Heart right ventricle (tissue), 16 donors: ENCODE measurements at regions not wholly inside any gene's neighbourhood (a gene's known extent, or its start where the extent isn't known, plus 50 kb on each side); places are given as distances from the start of the nearest gene placed in this dataset.

ENCODE experiments used
- ATAC-seq, 8 donors: fragments of 200-7000 bp; cut with Tn5 transposase; one replicate each; pipeline ENCODE4 v1.9.1; 2020; ENCODE audit warnings: mild to moderate bottlenecking in 8 of 8, moderate library complexity in 8 of 8, moderate number of reproducible peaks in 1 of 8
- DNase-seq, 2 donors: peaks; one replicate each; pipeline ENCODE4 v3.0.0-alpha.2; 2020
- H3K27ac ChIP-seq, 10 donors: fragments of 200-600 bp; sonication (generic) in 2 of 10; one replicate each; pipeline versions ENCODE4 v1.5.0 to v1.8.0; 2020 to 2022; ENCODE audit warnings: mild to moderate bottlenecking in 3 of 10
- H3K27me3 ChIP-seq, 7 donors: fragments of 200-600 bp; one replicate each; pipeline ENCODE4 v1.8.0; 2021 to 2022; ENCODE audit warnings: mild to moderate bottlenecking in 2 of 7
- H3K36me3 ChIP-seq, 9 donors: fragments of 200-600 bp; sonication (generic) in 1 of 9; one replicate each; pipeline versions ENCODE4 v1.5.0 to v1.8.0; 2020 to 2022; ENCODE audit warnings: mild to moderate bottlenecking in 2 of 9
- H3K4me1 ChIP-seq, 9 donors: fragments of 200-600 bp; sonication (generic) in 1 of 9; one replicate each; pipeline versions ENCODE4 v1.5.0 to v1.8.0; 2020 to 2022; ENCODE audit warnings: mild to moderate bottlenecking in 4 of 9
- H3K4me3 ChIP-seq, 10 donors: fragments of 200-600 bp; sonication (generic) in 2 of 10; one replicate each; pipeline versions ENCODE4 v1.5.0 to v1.8.0; 2020 to 2022; ENCODE audit warnings: mild to moderate bottlenecking in 7 of 10, moderate library complexity in 2 of 10
- H3K9me3 ChIP-seq, 11 donors: fragments of 200-600 bp in 10 of 11; sonication (generic) in 2 of 11; one replicate each; pipeline versions ENCODE4 v1.5.0 to v1.8.0; 2013 to 2022; ENCODE audit warnings: mild to moderate bottlenecking in 2 of 11, control low read depth in 1 of 11, moderate library complexity in 1 of 11
- WGBS, 2 donors: extraction: QIAGEN DNeasy Blood & Tissue Kit; methylation state at CpG; one replicate each; pipeline ENCODE4 v1.1.7; 2013; ENCODE audit warnings: inconsistent platforms in 1 of 2; 5-methylcytosine and 5-hydroxymethylcytosine counted together
- intact Hi-C, 10 donors: fragments of 100-400 bp; cut with DNase I; formaldehyde crosslinking; loops; one replicate each; pipeline versions ENCODE4 v1.11.1 to v1.14.2; 2022
- TF ChIP-seq, protein P1 (sequence below), 9 donors: fragments of 200-600 bp; sonication (generic) in 2 of 9; IDR thresholded peaks; one replicate each; pipeline versions ENCODE4 v1.5.0 to v1.8.0; 2021 to 2022; ENCODE audit warnings: antibody characterized with exemption in 9 of 9, mild to moderate bottlenecking in 5 of 9, moderate library complexity in 1 of 9
- donor health status: Arrhythmogenic right ventricular cardiomyopathy.
- donor health status: ischemic (EF 13 %, LVEDD 7.1; RV severe dilation, severe dysfunction).
- donor health status: healthy with polysubstance abuse.
- donor health status: DM: no; HTN: yes; CAD: no.
- donor health status: DM: no; HTN: no; CAD: no.
- donor health status: ischemic (EF 25% LVEDD 6.9; RV normal size, moderate dysfunction).
- donor health status: ischemic (EF 25% LVEDD 5.7; RV mildly dilated, moderate dysfunction).
- donor health status: healthy.
- donor health status: DM: yes; HTN: yes; CAD: no.
- donor health status: Ischemic cardiomyopathy.
- donor health status: ischemic (EF 35%, LVEDD 5.7; RV mildly dilated, moderate dysfunction).
- donor health status: nonischemic (EF 11% LVEDD 7.7; RV severe dilation, severe dysfunction).
- donor health status: DM: yes; HTN: yes; CAD: no.
- donor health status: PGD.
- donor health status: ischemic (EF 29% LVEDD 5.4; RV normal size, mild dysfunction).
- donor health status: nonischemic (EF 23%, LVEDD 6.1; RV moderate dilation, normal function).

DNA sequence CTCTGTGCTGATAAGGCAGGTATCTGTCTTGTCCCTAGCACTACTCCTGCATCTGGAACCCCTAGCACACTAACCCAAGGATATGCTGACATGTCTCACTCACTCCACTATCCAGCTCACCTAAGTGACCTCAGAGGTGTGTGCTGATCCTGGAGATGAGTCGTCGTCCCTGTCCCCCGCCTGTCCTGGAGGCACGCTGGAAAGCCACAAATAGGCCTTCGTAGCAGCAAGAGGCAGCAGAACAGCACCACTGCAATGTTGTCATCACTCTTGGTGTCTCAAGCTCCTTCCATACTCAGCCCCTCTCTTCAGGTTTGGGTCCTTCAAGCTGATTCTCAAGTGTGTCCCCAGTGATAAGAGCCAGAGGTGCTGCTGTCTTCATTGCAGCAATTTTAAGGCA, 73.0 kb upstream of the ITGA6 start:
- Histone ChIP-seq H3K4me3 (no peak overlapping the region), H3K36me3 (no peaks in the 10 kb centered on the region), H3K27me3 (no peaks in the 10 kb centered on the region), H3K4me1 (peaks cover 0 to 47% (median 26%) of the 10 kb centered on the region in 9 donors), H3K27ac (no peak overlapping the region), H3K9me3 (no peaks in the 10 kb centered on the region)
- TF ChIP-seq, protein P1, sequence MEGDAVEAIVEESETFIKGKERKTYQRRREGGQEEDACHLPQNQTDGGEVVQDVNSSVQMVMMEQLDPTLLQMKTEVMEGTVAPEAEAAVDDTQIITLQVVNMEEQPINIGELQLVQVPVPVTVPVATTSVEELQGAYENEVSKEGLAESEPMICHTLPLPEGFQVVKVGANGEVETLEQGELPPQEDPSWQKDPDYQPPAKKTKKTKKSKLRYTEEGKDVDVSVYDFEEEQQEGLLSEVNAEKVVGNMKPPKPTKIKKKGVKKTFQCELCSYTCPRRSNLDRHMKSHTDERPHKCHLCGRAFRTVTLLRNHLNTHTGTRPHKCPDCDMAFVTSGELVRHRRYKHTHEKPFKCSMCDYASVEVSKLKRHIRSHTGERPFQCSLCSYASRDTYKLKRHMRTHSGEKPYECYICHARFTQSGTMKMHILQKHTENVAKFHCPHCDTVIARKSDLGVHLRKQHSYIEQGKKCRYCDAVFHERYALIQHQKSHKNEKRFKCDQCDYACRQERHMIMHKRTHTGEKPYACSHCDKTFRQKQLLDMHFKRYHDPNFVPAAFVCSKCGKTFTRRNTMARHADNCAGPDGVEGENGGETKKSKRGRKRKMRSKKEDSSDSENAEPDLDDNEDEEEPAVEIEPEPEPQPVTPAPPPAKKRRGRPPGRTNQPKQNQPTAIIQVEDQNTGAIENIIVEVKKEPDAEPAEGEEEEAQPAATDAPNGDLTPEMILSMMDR (IDR thresholded peaks at IDR 0.05), result no peak
- ATAC-seq (no peak), DNase-seq (no peak)
- intact Hi-C loops, result loop anchor here in 1 of 10 donors (10.0 kb wide), 1 partner anchor 110 kb away; no protein-coding TSS in a partner anchor
- WGBS, 2 donors, result 69 to 85% methylated on average over 5 of the region's 5 CpGs

DNA sequence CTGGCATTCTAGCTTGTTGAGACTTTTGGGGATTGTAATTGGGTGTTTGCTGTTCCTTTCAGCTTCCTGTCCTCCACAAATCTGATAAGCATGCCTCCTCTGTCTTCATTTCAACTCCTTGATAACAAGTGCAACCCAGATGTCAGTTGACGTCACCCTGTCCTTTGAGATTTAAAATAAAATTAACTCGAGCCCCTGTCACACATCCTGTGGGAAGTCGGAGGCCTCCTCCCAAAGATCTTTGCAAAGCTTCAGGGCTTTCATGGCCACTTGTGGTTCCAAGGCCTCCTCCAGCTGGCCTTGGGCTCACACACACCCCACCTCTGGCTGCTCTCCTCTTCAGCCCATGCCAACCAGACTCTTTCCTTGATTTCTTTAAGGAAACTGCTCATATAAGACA, 69.9 kb upstream of the ITGA6 start:
- Histone ChIP-seq H3K4me3 (no peak overlapping the region), H3K36me3 (no peaks in the 10 kb centered on the region), H3K4me1 (peaks cover 0 to 42% (median 26%) of the 10 kb centered on the region in 9 donors), H3K27me3 (no peaks in the 10 kb centered on the region), H3K27ac (peak overlapping the region in 9 of 10 donors; percentile 24 to 80 (median 62)), H3K9me3 (no peaks in the 10 kb centered on the region)
- peak; percentile 67 to 91 (median 84) for ATAC-seq
- intact Hi-C loops, result loop anchor here in 2 of 10 donors (5.0 to 10.0 kb wide), 3 partner anchors 45 to 107 kb away; no protein-coding TSS in a partner anchor
- DNase-seq, result peak; percentile 19 to 65
- TF ChIP-seq, protein P1 (IDR thresholded peaks at IDR 0.05), result no peak
- 22 to 26% methylated on average over 3 of the region's 3 CpGs for WGBS, 2 donors

DNA sequence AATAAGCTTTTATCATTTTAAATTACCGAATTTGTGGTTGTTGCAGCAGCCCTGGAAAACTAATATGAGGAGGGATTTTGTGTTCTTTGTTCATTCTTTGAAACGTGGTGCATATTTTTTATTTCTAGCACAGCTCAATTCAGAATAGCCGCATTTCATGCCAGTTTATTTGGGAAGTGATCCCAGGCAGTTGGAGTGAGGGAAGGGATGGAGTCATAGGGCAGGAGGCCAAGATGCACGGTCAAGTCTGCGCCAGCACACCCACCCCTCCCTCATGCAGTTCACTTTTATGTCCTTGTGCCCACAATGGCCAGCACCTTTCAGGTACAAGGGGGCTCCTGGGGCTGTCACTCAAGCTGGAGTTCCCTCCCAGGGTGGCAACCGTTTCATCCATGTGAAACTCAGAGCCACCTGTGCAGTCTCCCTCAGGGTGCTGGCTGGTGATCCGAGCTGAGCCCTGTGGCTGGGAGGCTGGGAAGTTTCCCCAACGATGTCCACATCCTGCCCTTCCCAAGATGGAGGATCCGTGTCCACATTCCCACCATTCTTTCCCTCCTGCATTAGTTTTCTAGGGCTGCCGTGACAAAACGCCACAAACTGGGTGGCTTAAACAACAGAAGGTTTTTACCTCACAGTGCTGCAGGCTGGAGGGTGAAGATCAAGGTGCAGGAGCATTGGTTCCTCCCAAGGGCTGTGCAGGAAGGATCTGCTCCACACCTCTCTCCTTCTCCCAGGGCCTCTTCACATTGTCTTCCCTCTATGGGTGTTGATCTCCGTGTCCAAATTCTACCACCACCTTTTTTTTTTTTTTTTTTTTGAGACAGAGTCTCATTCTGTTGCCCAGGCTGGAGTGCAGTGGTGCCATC, 68.5 kb upstream of the ITGA6 start:
- ATAC-seq, result peak in 5 of 8 donors; percentile 18 to 55 (median 44)
- peak overlapping the region in 7 of 10 donors; percentile 56 to 80 (median 74) for H3K27ac ChIP-seq
- TF ChIP-seq, protein P1 (IDR thresholded peaks at IDR 0.05), result no peak
- peaks cover 0 to 42% (median 26%) of the 10 kb centered on the region in 9 donors for H3K4me1 ChIP-seq
- no peak for DNase-seq
- intact Hi-C loops, result loop anchor here in 2 of 10 donors (5.0 to 10.0 kb wide), 3 partner anchors 43 to 107 kb away; no protein-coding TSS in a partner anchor
- WGBS, 2 donors, result 54 to 61% methylated on average over 12 of the region's 12 CpGs
- H3K4me3 ChIP-seq, result no peak overlapping the region
- no peaks in the 10 kb centered on the region for H3K9me3 ChIP-seq
- H3K36me3 ChIP-seq, result no peaks in the 10 kb centered on the region
- no peaks in the 10 kb centered on the region for H3K27me3 ChIP-seq

DNA sequence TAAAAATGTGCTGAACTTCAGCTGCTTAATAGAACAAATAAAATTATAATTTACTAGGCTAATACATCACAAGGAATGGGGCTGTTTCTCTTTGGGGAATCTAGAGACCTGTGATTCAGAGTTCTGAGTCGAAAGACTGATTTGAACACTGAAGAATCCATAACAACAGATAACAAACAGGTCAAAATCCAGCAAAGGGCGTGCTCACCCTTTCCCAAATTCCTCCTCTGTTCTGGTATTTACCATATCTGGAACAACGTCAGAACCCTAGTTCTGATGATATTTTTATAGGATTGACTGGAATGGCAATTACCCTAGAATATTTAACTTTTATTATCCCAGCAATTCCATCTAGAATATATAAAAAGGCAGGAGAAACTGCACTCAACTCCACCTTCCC, 66.0 kb upstream of the ITGA6 start:
- Histone ChIP-seq H3K4me3 (no peak overlapping the region), H3K9me3 (no peaks in the 10 kb centered on the region), H3K4me1 (peaks cover 0 to 48% (median 26%) of the 10 kb centered on the region in 9 donors), H3K36me3 (no peaks in the 10 kb centered on the region), H3K27me3 (no peaks in the 10 kb centered on the region), H3K27ac (peak overlapping the region in 3 of 10 donors; percentile 5 to 40 (median 31))
- DNase-seq, result no peak
- intact Hi-C loops, result loop anchor here in 1 of 10 donors (10.0 kb wide), 1 partner anchor 917 kb away; no protein-coding TSS in a partner anchor
- ATAC-seq, result no peak
- TF ChIP-seq, protein P1 (IDR thresholded peaks at IDR 0.05), result no peak
- 55 to 60% methylated on average over 3 of the region's 3 CpGs for WGBS, 2 donors
